Activated CD8-positive, alpha-beta memory T cell treated with anti-CD3 and anti-CD28 coated beads for 48 hours (primary cell): ENCODE measurements at regions not wholly inside any gene's neighbourhood (a gene's known extent, or its start where the extent isn't known, plus 50 kb on each side); places are given as distances from the start of the nearest gene placed in this dataset.

ENCODE experiments used
- DNase-seq, 3 experiments: peaks; one replicate each; pipeline ENCODE4 v3.0.0-alpha.2; 2020; ENCODE audit warnings: low read depth in 2 of 3, low spot score in 2 of 3

DNA sequence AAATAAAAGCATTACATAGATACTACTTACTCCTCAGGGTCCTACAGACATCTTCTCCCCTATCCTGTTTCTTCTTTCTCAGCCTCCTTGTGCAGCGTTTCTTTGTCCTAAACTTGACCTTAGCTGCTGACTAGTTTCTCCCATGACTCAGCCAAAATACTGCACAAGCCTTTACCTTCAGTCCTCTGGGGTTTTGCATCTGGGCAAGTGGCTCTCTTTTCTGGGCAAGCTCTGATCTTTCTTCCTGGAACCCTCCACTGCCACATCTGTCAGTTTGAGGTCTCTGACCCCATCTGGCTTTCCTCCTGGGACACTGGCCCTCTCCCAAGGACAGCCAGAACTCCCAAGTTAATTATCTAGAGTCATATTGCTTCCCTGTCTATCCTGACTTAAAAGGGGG is 838.4 kb downstream of the DHX35 start:
- no peak for DNase-seq

DNA sequence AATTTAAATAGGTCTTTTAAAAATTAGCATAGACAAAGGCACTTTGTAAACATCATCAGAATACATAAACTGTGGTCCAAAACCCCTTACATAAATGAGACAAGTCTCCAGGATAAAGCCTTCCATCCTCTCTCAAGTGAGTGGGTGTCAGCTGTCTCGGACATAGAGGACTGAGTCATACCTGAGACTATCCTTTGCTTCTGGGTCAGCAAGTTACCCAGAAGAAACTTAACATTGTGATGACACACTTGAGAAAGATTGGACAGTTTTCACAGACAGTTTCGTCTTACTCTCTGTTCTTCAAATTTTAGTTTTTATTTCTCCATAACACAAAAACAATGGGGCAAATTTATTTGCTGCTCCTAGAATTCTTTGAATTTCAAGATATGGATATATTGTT is 838.0 kb downstream of the DHX35 start:
- no peak for DNase-seq

DNA sequence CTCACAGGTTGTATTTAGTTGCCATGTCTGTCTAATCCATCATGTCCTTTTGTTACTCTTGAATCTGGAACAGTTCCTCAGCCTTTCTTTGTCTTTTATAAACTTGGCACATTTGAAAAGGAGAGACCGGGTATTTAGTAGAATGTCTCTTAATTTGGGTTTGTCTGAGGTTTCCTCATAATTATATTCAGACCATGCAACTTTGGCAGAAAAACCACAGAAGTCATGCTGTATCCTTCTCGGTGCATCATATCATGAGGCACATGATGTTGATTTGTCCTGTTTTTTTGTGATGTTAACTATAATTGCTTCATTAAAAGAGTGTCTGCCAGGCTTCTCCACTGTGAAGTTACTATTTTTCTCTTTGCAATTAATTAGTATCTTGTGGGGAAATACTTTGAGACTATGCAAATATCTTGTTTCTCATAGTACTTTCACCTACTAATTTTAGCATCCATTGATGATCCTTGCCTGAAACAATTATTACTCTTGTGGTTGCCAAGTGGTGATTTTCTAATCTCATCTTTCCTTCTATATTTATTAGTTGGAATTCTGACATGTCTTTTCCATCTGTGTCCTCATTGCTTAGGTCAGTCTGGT is 837.3 kb downstream of the DHX35 start:
- no peak for DNase-seq

DNA sequence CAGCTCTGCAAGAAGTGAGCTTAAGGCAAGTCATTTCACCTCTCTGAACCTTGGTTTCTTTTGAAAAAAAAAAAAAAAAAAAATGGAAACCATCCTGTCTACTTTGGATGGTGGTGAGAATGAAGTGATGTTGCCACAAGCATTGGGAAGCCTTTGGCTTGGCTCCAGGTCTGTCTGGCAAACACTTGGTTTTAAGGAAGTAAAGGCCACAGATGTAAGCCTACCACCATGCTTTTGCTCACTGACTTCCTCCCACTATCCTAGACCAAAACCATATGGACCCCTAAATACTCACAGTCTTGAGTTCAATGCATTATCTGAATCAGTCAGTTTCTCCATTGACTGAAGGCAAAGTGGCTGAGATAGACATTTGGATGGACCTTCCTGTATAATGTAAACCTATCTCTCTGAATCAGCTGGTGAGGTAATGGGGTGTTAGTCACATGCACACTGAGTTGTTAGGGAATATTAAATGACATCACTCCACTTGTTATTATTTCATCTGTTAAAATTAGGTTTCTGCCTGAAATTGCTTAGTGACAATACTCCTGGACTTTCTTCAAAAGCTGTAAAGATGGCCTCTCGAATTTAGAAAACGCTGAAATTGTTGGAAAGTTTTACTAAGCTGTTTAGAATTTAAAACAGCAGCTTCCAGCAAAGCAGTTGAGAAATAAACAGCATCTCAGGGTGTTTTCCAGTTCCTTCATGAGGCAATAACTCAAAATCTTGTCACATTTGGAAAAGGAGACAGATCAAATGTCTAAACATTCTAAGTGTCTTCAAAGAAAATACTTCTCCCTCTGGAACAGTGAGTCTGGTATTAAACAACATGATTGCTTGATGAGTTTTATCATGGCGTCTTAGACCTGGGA is 833.5 kb downstream of the DHX35 start:
- no peak for DNase-seq

DNA sequence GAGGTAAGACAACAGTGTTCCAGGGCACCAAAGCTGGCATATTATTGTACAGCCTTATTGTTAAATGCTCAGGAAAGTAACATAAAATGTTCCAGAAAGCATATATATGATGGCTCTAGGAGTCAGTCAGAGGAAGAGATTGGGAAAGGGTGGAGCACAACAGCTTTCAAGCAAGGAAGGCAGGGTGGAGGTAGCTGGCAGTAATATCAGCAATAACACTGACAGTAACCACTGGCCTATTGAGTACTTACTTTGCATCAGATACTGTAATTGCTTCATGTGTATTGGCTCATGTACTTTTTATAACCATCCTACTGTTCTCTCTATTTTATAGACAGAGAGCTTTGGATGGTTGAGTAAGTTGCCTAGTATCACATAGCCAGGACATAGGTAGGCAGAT is 830.2 kb downstream of the DHX35 start:
- no peak for DNase-seq

DNA sequence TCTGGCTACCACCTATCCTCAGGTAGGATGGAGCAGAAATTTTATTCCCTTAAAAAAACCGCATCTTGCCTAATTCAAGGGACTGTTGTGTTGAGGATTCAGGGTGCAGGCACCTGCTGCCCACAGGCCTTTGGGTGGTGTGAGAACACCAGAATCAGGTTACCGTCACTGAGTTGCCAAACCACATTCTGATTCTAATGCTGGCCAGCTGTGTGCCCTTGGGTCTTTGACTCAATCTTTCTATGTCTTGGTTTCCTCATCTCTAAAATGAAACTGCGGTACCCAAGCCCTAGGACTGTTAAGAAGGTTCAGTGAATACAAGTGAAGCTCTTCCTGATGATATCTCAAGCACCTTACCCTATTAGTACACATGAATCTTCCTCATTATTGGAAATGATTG is 827.3 kb downstream of the DHX35 start:
- no peak for DNase-seq

DNA sequence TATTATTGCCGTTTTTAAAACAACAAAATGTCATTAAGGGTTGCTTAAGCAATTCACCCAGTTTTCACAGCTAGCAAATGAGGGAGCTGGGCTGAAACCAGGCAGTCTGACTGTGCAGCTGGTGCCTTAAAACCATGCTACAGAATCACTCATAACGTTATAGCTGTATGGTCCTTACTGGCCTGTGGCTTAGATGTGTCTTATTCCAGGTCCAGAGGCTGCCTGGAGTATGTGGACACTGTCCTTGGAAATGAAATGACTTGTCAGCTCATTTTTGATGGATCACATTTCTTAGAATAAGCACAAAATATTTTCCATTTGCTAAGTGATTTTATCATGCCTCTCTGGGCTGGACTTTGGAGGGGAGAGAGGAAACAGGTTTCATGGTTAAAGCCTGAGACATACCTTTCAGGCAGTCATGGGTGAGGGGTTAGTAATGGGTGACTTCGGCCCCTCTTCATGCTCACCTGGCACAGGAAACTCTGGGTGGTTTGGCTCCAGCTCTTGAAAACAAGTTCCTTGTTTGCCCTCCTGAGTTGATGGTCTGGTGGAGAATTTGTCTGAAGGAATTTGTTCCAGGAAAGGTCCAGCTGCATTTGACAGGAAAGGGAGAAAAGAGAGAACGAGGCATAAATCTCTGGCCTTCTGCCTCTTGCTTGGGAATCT is 823.2 kb downstream of the DHX35 start:
- no peak for DNase-seq

DNA sequence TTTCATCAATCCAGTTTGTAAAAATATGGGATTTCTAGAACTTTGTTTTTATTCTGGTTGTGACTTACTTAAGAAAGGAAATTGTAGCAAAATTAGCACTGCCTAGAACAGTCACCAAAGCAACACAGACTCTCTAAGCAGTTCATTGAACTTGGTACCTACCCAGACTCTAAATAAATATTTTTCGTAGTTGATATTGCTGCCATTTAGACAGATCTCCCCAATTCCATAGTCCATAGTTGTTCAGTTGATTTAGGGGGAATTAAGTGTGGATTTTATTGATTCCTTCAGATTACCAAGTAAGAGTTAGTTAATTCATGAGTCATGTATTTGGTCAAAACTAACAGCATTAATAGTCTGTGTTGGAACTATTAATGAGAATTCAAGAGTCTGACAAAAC is 822.5 kb downstream of the DHX35 start:
- no peak for DNase-seq

DNA sequence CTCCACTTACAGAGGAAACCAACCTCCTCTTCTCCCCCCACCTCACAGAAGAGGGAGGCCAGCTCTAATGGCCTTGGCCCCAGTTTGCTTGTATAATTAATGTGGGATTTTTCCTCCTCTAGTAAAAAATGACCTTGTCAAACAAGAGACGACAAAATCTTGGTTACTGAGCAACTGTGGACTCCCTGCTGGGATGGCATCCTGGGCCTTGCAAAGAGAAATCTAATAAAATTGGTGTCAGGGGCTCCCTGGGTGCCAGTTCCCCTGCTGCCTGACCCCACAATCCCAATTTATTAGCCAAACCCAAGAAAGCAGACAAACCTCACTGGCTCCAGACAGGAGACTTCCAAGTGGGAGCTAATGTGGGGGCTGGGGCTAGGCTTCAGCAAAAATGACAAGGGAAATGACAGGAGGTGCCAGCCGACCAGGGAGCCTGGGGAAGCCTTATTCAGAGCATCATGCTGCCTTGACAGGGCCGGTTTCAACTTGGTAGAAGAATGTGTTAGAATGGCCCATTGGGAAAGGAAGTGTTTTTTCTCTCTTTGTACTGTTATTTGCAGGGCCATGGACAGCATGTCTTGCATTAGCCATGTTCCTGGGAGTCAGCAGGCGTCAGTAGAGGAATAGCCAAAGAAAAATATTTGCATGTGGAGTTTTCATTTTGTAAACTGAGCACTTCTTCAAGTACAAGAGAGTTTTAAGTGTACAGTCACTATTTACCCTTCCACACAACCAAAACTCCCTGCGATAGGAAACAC is 816.9 kb downstream of the DHX35 start:
- DNase-seq = no peak

DNA sequence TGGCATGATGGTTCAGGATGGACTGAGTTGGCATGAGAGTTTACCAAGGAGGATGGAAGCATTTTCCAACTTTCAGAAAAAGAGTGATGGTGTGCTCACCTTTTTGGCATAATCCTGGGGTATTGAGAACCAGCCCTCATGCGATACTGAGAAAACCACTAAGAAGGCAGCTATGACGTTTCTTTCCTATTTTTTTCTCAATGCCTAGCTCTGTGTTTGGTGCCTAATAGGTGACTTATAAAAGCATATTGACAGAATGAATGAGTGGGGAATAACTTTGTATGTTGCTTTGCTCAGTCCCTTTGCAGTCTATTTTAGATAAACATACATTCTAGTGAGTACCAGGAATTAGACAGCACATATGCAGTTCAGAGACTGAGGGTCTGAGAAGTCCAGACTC is 816.3 kb downstream of the DHX35 start:
- no peak for DNase-seq

DNA sequence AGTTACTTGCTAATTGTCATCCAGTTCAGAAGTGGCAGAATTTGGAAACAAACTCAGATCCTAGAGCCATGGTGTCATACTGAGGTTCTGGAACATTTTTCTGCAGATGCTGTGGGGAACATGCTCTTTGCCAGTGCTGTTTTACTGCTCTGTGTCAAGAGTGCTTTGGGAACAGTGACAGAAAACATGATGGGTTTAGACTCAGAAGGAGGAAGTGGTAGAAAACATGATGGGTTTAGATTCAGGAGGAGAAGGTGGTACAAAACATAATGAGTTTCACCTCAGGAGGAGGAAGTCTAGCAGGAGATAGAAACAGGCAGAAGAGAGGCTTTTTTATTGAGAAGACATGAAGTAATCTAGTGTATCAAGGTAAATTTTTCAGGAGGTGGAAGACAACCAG is 815.5 kb downstream of the DHX35 start:
- DNase-seq = no peak

DNA sequence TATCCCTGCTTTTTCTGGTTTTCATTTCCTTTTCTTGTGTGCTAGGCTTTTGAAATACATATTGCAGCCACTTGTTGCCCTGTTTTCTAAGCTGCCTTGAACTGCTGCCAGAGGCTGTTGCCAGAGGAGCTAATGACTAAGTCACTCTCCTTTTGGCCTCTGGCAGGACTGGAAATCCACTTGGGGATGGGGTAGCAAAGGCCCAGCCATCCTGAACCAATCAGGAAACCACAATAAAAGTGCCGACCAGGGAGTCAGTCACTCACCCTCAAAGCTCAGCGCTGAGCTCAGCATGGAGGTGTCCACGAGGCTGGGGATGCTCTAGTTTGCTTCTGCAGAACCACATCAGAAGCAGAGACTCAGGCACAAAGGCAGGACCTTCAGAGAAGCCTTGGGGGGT is 813.0 kb downstream of the DHX35 start:
- DNase-seq = no peak

DNA sequence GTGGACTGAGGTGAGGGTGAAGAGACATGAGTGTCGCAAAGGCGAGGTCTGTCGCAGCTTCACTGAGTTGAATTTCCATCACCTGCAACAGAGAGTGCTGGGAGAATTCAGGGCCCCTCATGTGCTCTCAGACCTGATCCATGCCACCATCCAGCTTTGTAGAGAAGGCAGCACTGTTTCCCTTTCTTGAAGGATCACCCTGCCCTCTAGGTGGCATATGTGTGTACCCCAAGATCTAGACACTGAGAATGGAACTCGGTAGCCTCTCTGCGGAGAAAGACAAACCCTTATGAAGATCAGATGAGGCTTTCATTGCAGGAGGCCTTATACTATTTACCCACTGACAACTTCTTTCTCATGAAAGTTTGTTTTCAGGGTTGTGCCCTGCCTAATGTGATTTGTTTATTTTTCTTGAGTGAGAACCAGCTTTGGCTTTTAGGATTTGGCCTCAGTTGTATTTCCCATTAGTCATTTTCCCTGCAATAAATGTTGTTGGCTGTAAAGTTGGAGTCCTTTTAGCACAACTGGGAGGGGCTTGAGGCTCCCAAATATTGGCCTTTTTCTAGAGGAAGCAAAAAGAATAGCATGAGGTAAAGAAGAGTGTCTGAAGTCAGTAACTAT is 811.3 kb downstream of the DHX35 start:
- no peak for DNase-seq

DNA sequence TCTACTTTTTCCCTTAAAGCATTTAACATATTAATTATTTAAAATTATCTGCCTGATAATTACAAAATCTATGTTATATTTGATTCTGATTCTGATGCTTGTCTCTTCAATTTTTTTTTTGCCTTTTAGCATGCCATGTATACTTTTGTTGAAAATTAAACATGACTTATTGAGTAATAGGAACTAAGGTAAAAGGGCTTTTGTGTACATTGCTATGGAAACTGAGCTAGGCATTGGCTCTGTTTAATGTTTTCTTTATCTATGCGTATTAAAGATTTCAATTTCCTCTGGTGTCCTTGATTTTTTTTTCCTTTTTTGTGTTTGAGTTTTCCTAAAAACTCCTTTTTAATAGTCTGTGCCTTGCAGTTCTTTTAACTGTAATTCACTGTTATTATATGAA is 805.2 kb downstream of the DHX35 start:
- no peak for DNase-seq

DNA sequence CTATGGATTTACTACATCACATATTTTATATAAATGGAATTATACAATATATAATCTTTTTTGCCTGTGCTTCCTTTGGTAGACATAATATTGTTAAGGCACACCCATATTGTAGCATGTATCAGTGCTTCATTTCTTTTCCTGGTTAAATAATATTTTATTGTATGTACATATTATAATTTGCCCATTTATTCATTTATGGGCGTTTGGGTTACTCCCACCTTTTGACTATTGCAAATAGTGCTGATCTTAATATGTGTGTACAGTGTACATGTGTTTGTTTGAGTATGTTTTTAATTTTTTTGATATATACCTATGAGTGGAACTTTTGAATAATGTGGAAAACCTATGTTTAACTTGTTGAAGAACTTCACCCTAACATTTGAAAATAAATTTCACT is 804.2 kb downstream of the DHX35 start:
- DNase-seq = no peak

DNA sequence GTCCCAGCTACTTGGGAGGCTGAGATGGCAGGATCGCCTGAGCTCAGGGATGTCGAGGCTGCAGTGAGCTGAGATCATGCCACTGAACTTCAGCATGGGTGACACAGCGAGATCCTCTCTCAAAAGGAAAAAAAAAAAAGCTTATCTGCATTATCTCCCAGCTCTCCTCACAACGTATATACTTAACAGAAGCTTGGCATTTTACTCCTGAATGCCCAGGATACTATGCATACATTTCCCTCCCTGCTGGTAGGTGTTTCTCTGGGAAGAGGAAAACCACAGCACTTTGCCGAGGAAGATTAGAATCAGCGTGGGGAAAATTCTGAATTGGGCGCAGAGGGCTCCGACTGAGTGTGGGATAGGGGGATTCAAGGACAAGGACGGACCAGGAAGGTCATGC is 800.6 kb downstream of the DHX35 start:
- DNase-seq = no peak

DNA sequence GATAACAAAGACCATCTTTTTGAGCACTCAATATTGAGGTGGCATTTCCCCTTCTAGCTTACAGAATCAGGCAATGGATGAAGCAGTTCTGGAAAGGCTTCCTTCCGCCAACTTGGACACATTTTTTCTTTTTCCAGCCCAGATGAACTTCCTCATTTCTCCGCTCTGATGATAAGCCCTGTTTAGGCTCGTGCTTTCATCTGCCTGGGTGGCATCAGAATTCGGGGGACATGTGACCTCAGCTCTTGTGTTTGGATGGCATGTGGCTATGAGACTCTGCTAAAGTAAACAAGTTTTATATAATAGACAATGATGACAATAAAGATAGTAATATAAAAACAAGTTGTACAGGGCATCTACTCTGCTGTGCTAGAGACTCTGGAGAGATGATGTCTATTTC is 796.7 kb downstream of the DHX35 start:
- DNase-seq = no peak

DNA sequence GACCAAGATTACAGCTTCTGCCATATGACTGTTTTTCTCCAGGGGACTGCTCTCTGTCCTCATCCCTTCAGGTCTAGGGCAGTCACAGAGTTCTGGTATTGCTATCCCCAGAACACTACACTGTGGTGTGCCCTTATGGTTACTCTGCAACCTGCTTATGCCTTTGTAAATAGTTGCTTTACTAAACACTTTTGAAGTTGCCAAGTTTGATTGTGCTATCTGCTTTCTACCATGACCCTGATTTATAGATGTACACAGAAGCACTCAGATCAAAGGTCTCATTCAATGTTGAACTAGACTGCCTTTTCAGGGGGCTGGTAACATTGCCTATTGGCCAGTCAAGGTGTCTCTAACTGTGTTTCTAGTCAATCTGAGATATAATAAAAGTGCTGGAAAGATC is 794.7 kb downstream of the DHX35 start:
- no peak for DNase-seq

DNA sequence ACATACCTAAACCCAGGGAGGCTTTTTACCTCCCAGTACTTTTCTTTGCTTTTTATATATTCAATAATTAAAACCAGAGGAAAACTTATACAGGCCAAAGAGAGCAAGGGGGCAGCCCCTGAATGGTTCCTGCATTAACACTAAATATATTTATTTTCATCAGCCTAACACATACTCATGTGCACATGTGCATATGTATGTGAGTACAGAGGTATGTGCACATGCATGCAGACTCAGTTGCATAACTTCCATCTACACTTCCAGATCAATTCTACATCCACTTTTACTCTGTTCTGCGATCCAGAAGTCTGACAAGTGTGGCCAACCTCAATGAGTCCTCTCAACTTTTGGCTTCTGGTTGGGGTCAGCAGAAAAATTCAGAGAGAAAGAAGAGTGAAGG is 794.2 kb downstream of the DHX35 start:
- no peak for DNase-seq

DNA sequence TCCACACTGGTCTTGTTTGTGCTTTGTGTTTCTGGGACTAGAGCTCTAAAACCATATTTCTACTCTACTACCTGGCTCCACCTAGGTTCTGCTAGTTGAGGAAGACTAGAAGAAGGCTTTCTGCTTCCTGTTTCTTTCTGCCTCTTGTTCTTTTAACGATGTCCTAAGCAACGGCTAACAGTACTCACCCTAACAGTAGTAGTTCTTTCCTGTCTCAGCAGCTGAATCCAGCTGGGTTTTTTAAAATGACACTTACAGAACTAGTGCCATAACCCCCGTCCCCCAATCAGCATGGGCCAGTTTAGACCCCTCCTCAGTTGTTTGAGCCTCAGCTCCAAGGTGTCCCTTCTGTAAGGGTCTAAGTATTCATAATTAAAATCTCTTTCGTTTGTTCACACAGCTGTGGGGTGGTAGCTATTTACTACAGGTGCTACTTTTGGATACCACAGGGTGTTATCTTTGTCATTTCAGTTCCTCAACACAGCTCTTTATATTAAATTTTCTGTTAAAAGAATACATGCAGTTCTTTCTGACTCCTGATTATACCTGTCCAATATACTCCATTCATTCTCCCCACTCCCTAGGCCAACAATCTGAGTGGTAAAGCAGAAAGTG is 790.2 kb downstream of the DHX35 start:
- no peak for DNase-seq
